ENCODE measurements at regions not wholly inside any gene's neighbourhood (a gene's known extent, or its start where the extent isn't known, plus 50 kb on each side); places are given as distances from the start of the nearest gene placed in this dataset.
"Not testable (repeated sequence)": the region's sequence is repeated elsewhere in the genome, so short reads cannot be mapped to it uniquely, and the experiment has no call there.

GRCh38 chr7:47183862-47184590 lies 397.9 kb downstream of the TNS3 start:
- no peaks in the 10 kb centered on the region for H3K36me3 ChIP-seq (ENCODE audit: control insufficient read depth in 2 of 2, insufficient read depth in 2 of 2, low read length in 1 of 2)
- no peaks in the 10 kb centered on the region for H3K9me3 ChIP-seq (ENCODE audit: control insufficient read depth in 2 of 2, insufficient read depth in 1 of 2, low read depth in 1 of 2, low read length in 1 of 2)
- H3K4me1 ChIP-seq (ENCODE audit: control insufficient read depth in 2 of 2, insufficient read depth in 2 of 2, low read length in 1 of 2), result no peaks in the 10 kb centered on the region
- no peaks in the 10 kb centered on the region for H3K27me3 ChIP-seq (ENCODE audit: control insufficient read depth in 1 of 2, insufficient read depth in 2 of 2, low read length in 2 of 2)
- WGBS, 2 donors, result 60 to 62% methylated on average over 12 of the region's 12 CpGs
- H3K27ac ChIP-seq (ENCODE audit: low read depth in 2 of 2, low read length in 1 of 2), result no peak overlapping the region
- H3K4me3 ChIP-seq (ENCODE audit: low read depth in 1 of 2, low read length in 2 of 2), result no peak overlapping the region

GRCh38 chr7:47181746-47182361 lies 400.1 kb downstream of the TNS3 start:
- H3K4me3 ChIP-seq (ENCODE audit: low read depth in 1 of 2, low read length in 2 of 2), result no peak overlapping the region
- no peaks in the 10 kb centered on the region for H3K9me3 ChIP-seq (ENCODE audit: control insufficient read depth in 2 of 2, insufficient read depth in 1 of 2, low read depth in 1 of 2, low read length in 1 of 2)
- WGBS, 2 donors, result 37 to 44% methylated on average over 4 of the region's 4 CpGs
- no peaks in the 10 kb centered on the region for H3K36me3 ChIP-seq (ENCODE audit: control insufficient read depth in 2 of 2, insufficient read depth in 2 of 2, low read length in 1 of 2)
- no peaks in the 10 kb centered on the region for H3K27me3 ChIP-seq (ENCODE audit: control insufficient read depth in 1 of 2, insufficient read depth in 2 of 2, low read length in 2 of 2)
- H3K4me1 ChIP-seq (ENCODE audit: control insufficient read depth in 2 of 2, insufficient read depth in 2 of 2, low read length in 1 of 2), result no peaks in the 10 kb centered on the region
- no peak overlapping the region for H3K27ac ChIP-seq (ENCODE audit: low read depth in 2 of 2, low read length in 1 of 2)

DNA sequence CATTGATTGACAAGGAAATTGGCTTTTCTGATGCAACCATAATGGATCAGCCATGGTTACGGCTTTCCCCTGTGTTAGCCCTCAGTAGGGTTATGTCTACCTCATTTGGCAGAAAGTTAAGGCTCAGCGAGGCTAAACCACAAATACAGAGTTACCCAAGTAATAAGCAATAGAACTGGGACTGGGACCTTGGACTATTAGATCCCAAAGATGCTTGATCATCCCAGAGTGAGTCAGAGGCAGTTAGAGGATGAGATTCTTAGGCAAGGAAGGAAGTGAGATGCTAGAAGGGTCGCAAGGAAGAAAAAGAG lies 401.4 kb downstream of the TNS3 start:
- 60 to 62% methylated on average over 3 of the region's 3 CpGs for WGBS, 2 donors
- Histone ChIP-seq H3K27ac (ENCODE audit: low read depth in 2 of 2, low read length in 1 of 2) (no peak overlapping the region), H3K4me3 (ENCODE audit: low read depth in 1 of 2, low read length in 2 of 2) (no peak overlapping the region), H3K4me1 (ENCODE audit: control insufficient read depth in 2 of 2, insufficient read depth in 2 of 2, low read length in 1 of 2) (no peaks in the 10 kb centered on the region), H3K36me3 (ENCODE audit: control insufficient read depth in 2 of 2, insufficient read depth in 2 of 2, low read length in 1 of 2) (no peaks in the 10 kb centered on the region), H3K9me3 (ENCODE audit: control insufficient read depth in 2 of 2, insufficient read depth in 1 of 2, low read depth in 1 of 2, low read length in 1 of 2) (no peaks in the 10 kb centered on the region), H3K27me3 (ENCODE audit: control insufficient read depth in 1 of 2, insufficient read depth in 2 of 2, low read length in 2 of 2) (no peaks in the 10 kb centered on the region)

GRCh38 chr7:47179812-47180515 lies 401.9 kb downstream of the TNS3 start:
- Histone ChIP-seq H3K36me3 (ENCODE audit: control insufficient read depth in 2 of 2, insufficient read depth in 2 of 2, low read length in 1 of 2) (no peaks in the 10 kb centered on the region), H3K4me3 (ENCODE audit: low read depth in 1 of 2, low read length in 2 of 2) (no peak overlapping the region), H3K27ac (ENCODE audit: low read depth in 2 of 2, low read length in 1 of 2) (no peak overlapping the region), H3K9me3 (ENCODE audit: control insufficient read depth in 2 of 2, insufficient read depth in 1 of 2, low read depth in 1 of 2, low read length in 1 of 2) (no peaks in the 10 kb centered on the region), H3K27me3 (ENCODE audit: control insufficient read depth in 1 of 2, insufficient read depth in 2 of 2, low read length in 2 of 2) (no peaks in the 10 kb centered on the region), H3K4me1 (ENCODE audit: control insufficient read depth in 2 of 2, insufficient read depth in 2 of 2, low read length in 1 of 2) (no peaks in the 10 kb centered on the region)
- 51 to 54% methylated on average over 8 of the region's 8 CpGs for WGBS, 2 donors

- H3K4me1 ChIP-seq (ENCODE audit: control insufficient read depth in 2 of 2, insufficient read depth in 2 of 2, low read length in 1 of 2); H3K4me3 ChIP-seq (ENCODE audit: low read depth in 1 of 2, low read length in 2 of 2); H3K9me3 ChIP-seq (ENCODE audit: control insufficient read depth in 2 of 2, insufficient read depth in 1 of 2, low read depth in 1 of 2, low read length in 1 of 2); H3K36me3 ChIP-seq (ENCODE audit: control insufficient read depth in 2 of 2, insufficient read depth in 2 of 2, low read length in 1 of 2); H3K27ac ChIP-seq (ENCODE audit: low read depth in 2 of 2, low read length in 1 of 2); H3K27me3 ChIP-seq (ENCODE audit: control insufficient read depth in 1 of 2, insufficient read depth in 2 of 2, low read length in 2 of 2): not testable (repeated sequence)
- WGBS, 2 donors, result 73 to 82% methylated on average over 7 of the region's 7 CpGs
Measured at GRCh38 chr7:47172602-47173539, 409.0 kb downstream of the TNS3 start.

GRCh38 chr7:47170516-47170915 lies 411.4 kb downstream of the TNS3 start:
- Histone ChIP-seq H3K36me3 (ENCODE audit: control insufficient read depth in 2 of 2, insufficient read depth in 2 of 2, low read length in 1 of 2) (no peaks in the 10 kb centered on the region), H3K4me3 (ENCODE audit: low read depth in 1 of 2, low read length in 2 of 2) (no peak overlapping the region), H3K9me3 (ENCODE audit: control insufficient read depth in 2 of 2, insufficient read depth in 1 of 2, low read depth in 1 of 2, low read length in 1 of 2) (no peaks in the 10 kb centered on the region), H3K27ac (ENCODE audit: low read depth in 2 of 2, low read length in 1 of 2) (no peak overlapping the region), H3K4me1 (ENCODE audit: control insufficient read depth in 2 of 2, insufficient read depth in 2 of 2, low read length in 1 of 2) (no peaks in the 10 kb centered on the region), H3K27me3 (ENCODE audit: control insufficient read depth in 1 of 2, insufficient read depth in 2 of 2, low read length in 2 of 2) (no peaks in the 10 kb centered on the region)
- WGBS, 2 donors, result 89 to 98% methylated on average over 1 of the region's 1 CpG

DNA sequence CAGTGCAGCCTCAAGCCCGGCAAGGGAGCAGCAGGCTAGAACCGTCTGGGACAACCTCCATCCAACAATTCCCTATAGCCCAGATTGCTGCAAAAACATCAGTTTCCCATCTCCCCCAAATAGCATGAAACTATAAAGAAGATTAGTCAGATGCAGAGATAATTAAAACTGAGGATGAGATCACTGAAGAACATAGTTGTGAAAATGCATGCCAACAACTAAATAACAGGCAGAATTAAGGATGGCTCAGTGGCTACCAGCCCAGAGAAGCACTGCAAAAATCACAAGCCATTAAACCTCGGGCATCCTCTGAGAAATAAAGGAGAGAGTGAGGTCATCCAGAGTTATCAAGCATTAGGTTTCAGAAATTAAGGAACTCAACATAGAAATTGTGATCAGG lies 427.1 kb downstream of the TNS3 start:
- Histone ChIP-seq H3K36me3 (ENCODE audit: control insufficient read depth in 2 of 2, insufficient read depth in 2 of 2, low read length in 1 of 2) (no peaks in the 10 kb centered on the region), H3K27ac (ENCODE audit: low read depth in 2 of 2, low read length in 1 of 2) (no peak overlapping the region), H3K9me3 (ENCODE audit: control insufficient read depth in 2 of 2, insufficient read depth in 1 of 2, low read depth in 1 of 2, low read length in 1 of 2) (no peaks in the 10 kb centered on the region), H3K27me3 (ENCODE audit: control insufficient read depth in 1 of 2, insufficient read depth in 2 of 2, low read length in 2 of 2) (no peaks in the 10 kb centered on the region), H3K4me1 (ENCODE audit: control insufficient read depth in 2 of 2, insufficient read depth in 2 of 2, low read length in 1 of 2) (no peaks in the 10 kb centered on the region), H3K4me3 (ENCODE audit: low read depth in 1 of 2, low read length in 2 of 2) (no peak overlapping the region)
- WGBS, 2 donors, result 61 to 80% methylated on average over 3 of the region's 3 CpGs

DNA sequence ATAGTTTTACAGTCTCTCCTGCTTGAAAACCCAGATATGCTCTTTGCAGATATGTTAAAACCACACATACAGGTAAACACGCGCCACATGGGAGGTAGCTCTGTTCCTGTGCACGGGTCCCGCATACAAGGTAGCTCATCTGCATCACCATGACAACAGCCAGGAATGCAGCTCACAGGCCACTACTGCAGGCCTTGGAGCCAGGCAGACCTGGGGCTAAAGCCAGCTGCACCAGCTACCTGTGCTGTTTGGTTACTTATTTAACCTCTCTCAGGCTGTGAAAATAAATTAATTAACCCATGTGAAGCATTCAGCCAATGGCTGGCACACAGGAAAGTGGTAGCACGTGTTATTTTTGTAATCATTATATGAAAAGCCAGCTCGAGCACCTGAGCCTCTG lies 428.3 kb downstream of the TNS3 start:
- Histone ChIP-seq H3K27me3 (ENCODE audit: control insufficient read depth in 1 of 2, insufficient read depth in 2 of 2, low read length in 2 of 2) (no peaks in the 10 kb centered on the region), H3K4me3 (ENCODE audit: low read depth in 1 of 2, low read length in 2 of 2) (no peak overlapping the region), H3K4me1 (ENCODE audit: control insufficient read depth in 2 of 2, insufficient read depth in 2 of 2, low read length in 1 of 2) (no peaks in the 10 kb centered on the region), H3K36me3 (ENCODE audit: control insufficient read depth in 2 of 2, insufficient read depth in 2 of 2, low read length in 1 of 2) (no peaks in the 10 kb centered on the region), H3K27ac (ENCODE audit: low read depth in 2 of 2, low read length in 1 of 2) (no peak overlapping the region), H3K9me3 (ENCODE audit: control insufficient read depth in 2 of 2, insufficient read depth in 1 of 2, low read depth in 1 of 2, low read length in 1 of 2) (no peaks in the 10 kb centered on the region)
- 57 to 63% methylated on average over 6 of the region's 6 CpGs for WGBS, 2 donors

- no peak overlapping the region for H3K4me3 ChIP-seq (ENCODE audit: low read depth in 1 of 2, low read length in 2 of 2)
- H3K36me3 ChIP-seq (ENCODE audit: control insufficient read depth in 2 of 2, insufficient read depth in 2 of 2, low read length in 1 of 2), result no peaks in the 10 kb centered on the region
- WGBS, 2 donors, result 33 to 41% methylated on average over 5 of the region's 5 CpGs
- no peaks in the 10 kb centered on the region for H3K27me3 ChIP-seq (ENCODE audit: control insufficient read depth in 1 of 2, insufficient read depth in 2 of 2, low read length in 2 of 2)
- H3K9me3 ChIP-seq (ENCODE audit: control insufficient read depth in 2 of 2, insufficient read depth in 1 of 2, low read depth in 1 of 2, low read length in 1 of 2), result no peaks in the 10 kb centered on the region
- no peaks in the 10 kb centered on the region for H3K4me1 ChIP-seq (ENCODE audit: control insufficient read depth in 2 of 2, insufficient read depth in 2 of 2, low read length in 1 of 2)
- H3K27ac ChIP-seq (ENCODE audit: low read depth in 2 of 2, low read length in 1 of 2), result no peak overlapping the region
Measured at GRCh38 chr7:47153058-47153457, 428.9 kb downstream of the TNS3 start.

Data from esophagus (tissue), 2 donors.